NCI-H1048 (cell line): ENCODE measurements at regions not wholly inside any gene's neighbourhood (a gene's known extent, or its start where the extent isn't known, plus 50 kb on each side); places are given as distances from the start of the nearest gene placed in this dataset.

Experiments
- DNase-seq: peaks from one replicate; lab custom pipeline; 2025; lab: John Stamatoyannopoulos, UW

GRCh38 chr3:59545374-59545773 is 495.5 kb upstream of the CFAP20DC start:
- DNase-seq, result no peak

- no peak for DNase-seq
These were observed 492.5 kb upstream of the CFAP20DC start for GRCh38 chr3:59542276-59542675.

DNA sequence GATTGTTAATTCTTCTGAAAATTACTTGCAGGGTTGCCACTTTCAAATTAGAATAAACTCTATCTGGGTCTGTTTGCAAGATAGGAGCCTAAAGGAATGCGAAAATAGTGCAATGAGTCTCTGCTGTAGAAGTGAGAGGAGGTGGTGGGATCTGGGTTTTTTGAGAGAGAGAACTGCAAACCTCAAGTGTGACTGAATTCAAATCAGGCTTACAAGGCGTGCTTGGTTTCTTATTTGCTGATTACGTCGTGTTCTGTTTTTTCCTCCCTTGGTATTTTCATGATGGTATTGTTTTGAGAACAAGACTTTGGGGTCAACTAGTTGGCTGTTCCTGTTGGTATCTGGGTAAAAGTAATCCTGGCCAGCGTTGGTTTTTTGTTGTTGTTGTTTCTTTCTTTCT is 490.9 kb upstream of the CFAP20DC start:
- no peak for DNase-seq

- DNase-seq, result no peak
These were observed 490.4 kb upstream of the CFAP20DC start for GRCh38 chr3:59540241-59540640.

DNA sequence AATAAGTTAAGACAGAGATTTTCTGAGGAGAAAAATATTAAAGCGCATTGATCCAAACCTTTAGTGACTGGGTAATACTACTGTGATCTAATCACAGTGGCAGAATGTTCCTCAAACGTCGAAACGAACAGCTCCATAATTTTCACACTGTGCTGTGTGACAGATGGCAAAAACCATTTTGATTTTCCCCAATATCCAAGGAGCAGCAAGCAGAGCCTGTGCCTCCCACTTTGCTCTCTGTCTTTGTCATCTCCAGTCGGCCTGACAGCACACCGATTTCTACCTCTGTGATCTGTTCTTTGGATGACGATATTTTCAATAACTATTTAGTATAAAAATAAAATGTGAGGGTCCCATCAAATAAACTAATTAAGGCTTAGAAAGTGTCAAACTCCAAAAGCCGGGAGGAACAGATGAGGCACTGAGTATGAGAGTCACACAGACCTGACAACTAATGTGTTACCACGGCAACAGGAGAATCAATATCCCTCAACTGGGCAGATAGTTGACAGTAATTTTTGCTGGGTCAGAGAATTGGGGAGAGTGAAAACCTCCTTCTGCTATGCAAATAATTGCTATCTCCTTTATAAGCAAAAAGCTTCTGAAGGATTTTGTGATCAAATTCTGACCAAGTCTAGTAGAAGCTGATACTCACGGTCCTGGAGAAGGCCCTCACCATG is 489.1 kb upstream of the CFAP20DC start:
- DNase-seq, result no peak

DNA sequence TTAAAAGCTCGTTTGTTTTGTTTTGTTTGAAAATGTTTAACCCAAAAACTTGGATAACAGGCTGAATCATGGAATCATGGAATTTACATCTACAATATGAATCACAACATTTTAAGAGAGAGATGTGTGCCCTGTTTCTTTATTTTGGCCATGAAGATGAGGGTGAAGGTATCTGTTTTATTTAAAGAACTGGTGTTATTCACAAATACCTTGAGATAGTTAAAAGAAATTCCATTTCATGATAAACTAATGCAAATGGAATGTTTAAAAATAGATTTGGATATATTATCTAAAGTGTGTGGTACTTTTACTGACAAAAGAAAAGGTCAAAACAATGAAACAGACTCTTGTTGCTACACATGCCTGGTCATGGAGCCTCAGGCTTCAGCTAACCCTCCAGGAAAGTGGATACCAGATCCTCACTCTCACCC is 486.0 kb upstream of the CFAP20DC start:
- no peak for DNase-seq

GRCh38 chr3:59531994-59532393 is 482.2 kb upstream of the CFAP20DC start:
- no peak for DNase-seq

DNA sequence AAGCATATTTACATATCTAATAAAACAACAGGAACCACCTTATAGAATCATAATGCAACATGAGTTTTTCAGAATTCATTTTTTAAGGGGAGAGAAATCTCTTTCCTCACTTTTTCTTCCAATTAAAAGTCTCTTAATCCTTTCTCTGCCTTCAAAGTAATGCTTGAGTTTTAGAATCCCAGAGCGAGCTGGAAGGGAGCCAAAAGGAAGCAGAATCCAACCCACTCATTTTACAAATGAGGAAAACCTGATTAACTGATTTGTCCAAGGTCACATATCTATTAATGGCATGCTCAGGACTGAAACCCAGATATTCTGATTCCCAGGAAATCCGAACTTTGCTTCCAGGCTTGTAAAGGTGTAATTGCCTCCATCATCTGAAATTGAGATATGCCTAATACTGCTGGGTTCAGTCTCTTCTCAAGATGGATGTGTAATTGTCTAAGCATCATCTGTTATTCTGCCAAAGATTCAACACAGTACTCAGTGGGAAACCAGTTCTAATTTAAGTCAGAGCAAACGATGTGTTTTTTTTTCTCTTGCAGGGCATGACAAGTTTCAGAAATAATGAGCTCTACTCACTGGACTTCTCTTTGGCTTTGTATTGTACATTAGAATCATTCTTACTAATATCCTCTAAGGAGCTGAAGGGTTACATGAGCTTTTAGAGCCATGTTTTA is 481.4 kb upstream of the CFAP20DC start:
- no peak for DNase-seq

DNA sequence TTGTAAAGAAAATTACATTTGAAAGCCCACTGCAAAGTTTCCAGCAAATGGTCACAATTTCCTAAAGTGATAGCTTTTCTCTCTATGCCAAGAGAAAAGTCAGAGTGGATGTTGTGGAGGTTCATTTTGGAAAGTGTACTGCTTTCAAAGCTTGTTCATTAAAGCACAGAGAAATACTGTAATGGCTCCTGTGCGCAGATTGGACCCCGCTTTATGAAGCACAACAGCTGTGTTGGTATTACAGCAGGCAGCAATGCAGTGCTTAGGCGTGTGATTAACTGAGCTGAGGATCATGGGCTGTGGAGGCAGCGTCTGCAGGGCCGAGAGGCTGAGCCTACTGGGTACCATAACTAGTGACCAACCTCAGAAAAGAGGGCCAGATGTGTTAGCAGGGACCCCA is 478.4 kb upstream of the CFAP20DC start:
- no peak for DNase-seq

DNA sequence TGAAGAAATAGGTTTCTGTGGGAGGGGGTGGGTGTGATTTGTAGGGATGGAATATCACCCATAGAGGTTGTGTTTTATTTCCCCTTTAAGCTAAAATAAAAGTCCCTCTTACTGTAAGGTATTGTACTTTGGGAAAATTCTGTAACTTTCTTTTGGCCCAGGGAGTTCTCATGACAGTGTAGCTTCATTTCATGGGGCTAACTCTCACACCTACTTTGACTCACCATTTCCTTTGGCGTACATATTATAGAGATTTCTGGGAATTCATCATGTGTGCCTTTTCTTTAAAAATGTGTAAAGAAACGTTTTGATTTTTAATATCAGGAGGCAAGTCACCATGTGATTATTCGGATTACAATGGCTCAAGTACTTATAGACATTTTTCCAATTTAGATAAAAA is 477.7 kb upstream of the CFAP20DC start:
- no peak for DNase-seq

DNA sequence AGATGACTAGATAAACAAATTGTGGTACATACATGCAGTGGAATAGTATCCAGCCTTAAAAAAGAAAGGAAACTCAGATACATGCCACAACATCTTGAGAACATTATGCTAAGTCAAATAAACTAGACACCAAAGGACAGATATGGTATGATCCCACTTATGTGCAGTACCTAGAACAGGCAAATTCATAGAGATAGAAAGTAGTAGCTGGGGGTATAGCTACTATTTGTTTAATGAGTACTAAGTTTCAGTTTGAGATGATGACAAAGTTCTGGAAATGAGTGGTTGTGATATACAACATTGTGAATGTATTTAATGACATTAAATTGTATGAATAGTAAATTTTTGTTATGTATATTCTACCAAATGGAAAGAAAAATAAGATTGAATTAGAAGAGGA is 477.2 kb upstream of the CFAP20DC start:
- no peak for DNase-seq

DNA sequence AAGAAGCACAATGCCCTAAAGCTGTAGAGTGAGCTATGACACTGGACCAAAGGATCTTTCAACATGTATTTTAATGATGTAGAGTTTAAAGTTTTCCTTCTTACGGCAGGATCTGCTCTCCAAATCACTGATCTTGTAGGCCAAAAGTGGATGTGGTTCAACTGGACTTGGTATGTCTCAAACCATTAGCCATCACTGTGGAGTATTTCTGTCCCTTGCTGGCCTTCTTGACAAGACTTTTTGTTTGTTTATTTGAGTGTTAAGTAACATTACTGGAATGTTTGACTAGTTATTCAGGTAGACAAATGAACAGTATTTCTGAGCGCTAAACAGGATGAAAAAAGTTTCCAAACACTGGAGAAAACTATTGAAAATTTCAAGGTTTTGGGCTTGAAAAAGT is 472.7 kb upstream of the CFAP20DC start:
- DNase-seq, result no peak

GRCh38 chr3:59519094-59519493 is 469.3 kb upstream of the CFAP20DC start:
- DNase-seq, result no peak

- no peak for DNase-seq
These were observed 468.6 kb upstream of the CFAP20DC start for GRCh38 chr3:59518283-59519055.

DNA sequence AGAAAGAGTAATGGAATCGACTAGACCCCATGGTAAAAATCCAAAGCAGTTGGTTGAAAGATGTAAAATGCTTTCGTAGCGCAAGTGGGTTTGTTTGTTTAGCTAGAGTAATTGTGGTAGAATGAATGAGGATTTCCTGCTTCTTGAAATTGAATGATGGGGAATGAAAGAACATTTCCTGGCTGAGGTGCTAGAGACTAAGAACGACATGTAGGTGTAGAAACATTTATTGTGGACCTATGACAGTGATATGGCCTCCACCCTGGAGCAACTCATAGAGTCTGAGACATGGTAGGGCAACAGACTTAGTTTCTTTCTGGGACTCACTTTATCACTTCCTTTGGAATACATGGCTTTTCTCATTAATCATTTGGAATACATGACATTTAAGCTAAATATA is 467.6 kb upstream of the CFAP20DC start:
- no peak for DNase-seq

DNA sequence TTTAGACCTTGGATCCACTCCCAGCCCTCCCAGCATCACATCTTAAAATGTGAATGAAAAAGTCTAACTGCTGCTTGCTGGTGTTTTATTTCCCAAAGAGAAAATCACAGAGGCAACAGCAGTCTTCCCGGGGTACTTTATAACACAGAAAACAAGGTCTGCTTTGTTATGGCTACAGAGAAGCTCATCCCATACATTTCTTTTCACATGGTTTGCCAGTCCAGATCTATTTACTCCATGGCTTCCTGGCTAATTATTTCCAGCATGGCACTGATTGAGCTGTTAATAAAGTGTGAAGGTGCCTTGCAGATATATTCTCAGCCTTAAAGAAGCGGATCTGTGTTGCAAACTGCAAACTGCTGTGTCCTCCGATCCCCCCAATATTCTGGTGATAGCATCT is 466.1 kb upstream of the CFAP20DC start:
- no peak for DNase-seq

- no peak for DNase-seq
These were observed 465.1 kb upstream of the CFAP20DC start for GRCh38 chr3:59514865-59515482.

- DNase-seq, result no peak
These were observed 463.7 kb upstream of the CFAP20DC start for GRCh38 chr3:59513570-59513969.

DNA sequence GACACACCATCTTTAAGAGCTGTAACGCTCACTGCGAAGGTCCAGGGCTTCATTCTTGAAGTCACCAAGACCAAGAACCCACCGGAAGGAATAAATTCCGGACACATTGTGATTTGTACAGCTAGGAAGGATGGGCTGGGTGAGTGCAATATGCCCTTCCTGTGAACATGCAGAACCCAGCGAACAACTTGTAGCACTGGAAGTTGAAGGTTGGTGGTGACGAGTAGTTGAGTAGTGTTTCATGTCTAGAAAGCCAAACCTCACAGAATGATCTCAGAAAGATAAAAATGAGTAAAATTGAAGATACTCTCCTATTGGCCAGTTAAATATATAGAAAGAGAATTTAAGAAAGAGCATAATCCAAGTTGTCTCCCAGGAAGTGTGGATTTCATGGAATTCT is 462.2 kb upstream of the CFAP20DC start:
- DNase-seq, result no peak

DNA sequence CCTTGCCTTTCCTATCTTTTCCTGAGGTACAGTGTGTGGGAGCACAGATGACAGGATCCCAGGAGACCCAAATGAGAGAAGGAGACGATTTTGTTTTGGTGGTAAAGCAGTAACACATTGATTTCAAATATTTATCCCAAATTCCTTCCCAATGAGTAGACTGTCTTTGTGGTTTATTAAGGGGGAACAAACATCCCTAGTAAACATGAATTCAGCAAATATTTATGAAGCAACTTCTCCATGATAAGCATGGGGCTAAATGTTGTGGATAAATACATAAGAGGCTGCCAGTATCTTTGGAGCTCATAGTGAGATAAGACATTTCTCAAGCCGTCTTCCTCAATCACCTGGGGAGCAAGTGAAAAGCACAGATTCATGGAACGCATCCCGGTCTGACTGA is 460.8 kb upstream of the CFAP20DC start:
- DNase-seq, result no peak

DNA sequence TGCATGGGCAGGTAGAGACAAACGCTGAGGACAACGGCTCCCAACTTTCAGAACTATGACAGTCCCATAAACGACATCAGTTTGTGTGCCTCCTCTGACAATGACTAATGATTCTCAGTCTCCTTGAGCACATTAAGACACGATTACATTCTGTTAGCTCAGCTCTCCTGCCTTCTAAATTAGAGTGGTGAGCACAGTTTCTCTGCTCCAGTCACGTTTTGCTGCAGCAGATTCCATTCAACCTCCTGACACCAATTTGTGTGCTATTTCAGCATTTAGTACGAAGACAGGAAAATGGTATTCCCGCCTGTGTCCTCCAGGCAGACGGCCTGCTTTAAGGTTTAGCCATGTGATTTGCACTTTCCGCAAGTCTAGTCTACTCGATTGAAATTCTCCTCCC is 458.4 kb upstream of the CFAP20DC start:
- no peak for DNase-seq

DNA sequence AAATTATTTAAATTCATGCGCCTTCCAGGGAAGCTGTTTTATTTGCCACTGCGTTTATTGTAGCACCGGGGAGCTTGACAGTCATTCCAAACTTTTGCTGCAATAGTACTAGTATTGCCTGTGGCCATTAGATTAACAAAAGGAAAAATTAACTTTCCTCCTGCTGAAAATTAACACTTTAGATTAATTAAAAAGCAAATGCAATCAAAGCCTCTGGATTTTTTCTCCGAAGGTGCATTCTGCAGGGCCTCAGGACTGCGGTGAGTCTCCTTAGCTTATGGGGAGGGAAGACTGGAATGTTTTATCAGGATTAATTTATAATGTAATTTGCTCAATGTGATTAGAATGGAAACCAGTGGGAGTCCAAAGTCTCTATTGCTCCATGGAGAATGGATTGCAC is 456.4 kb upstream of the CFAP20DC start:
- DNase-seq, result no peak

- no peak for DNase-seq
These were observed 453.6 kb upstream of the CFAP20DC start for GRCh38 chr3:59503441-59503840.
